Stomach (tissue), 4 donors: ENCODE measurements at regions not wholly inside any gene's neighbourhood (a gene's known extent, or its start where the extent isn't known, plus 50 kb on each side); places are given as distances from the start of the nearest gene placed in this dataset.

Experiments used
- EP300 ChIP-seq: sonication (generic); formaldehyde crosslinking; IDR thresholded peaks from one replicate; pipeline ENCODE4 v1.6.1; 2017; ENCODE audit warnings: antibody characterized with exemption
- POLR2A ChIP-seq, 4 donors: fragments of 450-650 bp; IDR thresholded peaks; one replicate each; pipeline ENCODE4 v1.6.1; 2016; ENCODE audit warnings: antibody characterized with exemption in 4 of 4, control low read depth in 2 of 4, mild to moderate bottlenecking in 1 of 4, moderate library complexity in 1 of 4
- POLR2AphosphoS5 ChIP-seq, 3 donors: sonication (generic); formaldehyde crosslinking; IDR thresholded peaks; one replicate each; pipeline ENCODE4 v1.6.1; 2016; ENCODE audit warnings: antibody characterized with exemption in 3 of 3
- TF ChIP-seq, protein P1 (sequence below), 7 experiments: fragments of 450-650 bp in 4 of 7; fragments of 200-600 bp in 3 of 7; sonication (generic) in 3 of 7; IDR thresholded peaks; one replicate each; pipeline ENCODE4 v1.5.1; 2016 to 2019; ENCODE audit warnings: antibody characterized with exemption in 7 of 7, control low read depth in 2 of 7, mild to moderate bottlenecking in 1 of 7

- TF ChIP-seq EP300 (no peak), POLR2A (IDR thresholded peaks at IDR 0.05) (no peak), POLR2AphosphoS5 (IDR thresholded peaks at IDR 0.05) (no peak)
- TF ChIP-seq, protein P1, sequence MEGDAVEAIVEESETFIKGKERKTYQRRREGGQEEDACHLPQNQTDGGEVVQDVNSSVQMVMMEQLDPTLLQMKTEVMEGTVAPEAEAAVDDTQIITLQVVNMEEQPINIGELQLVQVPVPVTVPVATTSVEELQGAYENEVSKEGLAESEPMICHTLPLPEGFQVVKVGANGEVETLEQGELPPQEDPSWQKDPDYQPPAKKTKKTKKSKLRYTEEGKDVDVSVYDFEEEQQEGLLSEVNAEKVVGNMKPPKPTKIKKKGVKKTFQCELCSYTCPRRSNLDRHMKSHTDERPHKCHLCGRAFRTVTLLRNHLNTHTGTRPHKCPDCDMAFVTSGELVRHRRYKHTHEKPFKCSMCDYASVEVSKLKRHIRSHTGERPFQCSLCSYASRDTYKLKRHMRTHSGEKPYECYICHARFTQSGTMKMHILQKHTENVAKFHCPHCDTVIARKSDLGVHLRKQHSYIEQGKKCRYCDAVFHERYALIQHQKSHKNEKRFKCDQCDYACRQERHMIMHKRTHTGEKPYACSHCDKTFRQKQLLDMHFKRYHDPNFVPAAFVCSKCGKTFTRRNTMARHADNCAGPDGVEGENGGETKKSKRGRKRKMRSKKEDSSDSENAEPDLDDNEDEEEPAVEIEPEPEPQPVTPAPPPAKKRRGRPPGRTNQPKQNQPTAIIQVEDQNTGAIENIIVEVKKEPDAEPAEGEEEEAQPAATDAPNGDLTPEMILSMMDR (IDR thresholded peaks at IDR 0.05): no peak
Observed at GRCh38 chr2:3043726-3044125, 333.9 kb downstream of the EIPR1 start.
